Iris pigment epithelial cell (primary cell): ENCODE measurements at regions not wholly inside any gene's neighbourhood (a gene's known extent, or its start where the extent isn't known, plus 50 kb on each side); places are given as distances from the start of the nearest gene placed in this dataset.

Experiments used
- DNase-seq: peaks from one replicate; pipeline ENCODE4 v3.0.0-alpha.2; 2011; ENCODE audit warnings: low read depth

GRCh38 chr6:138577151-138577915 lies 78.0 kb upstream of the NHSL1 start:
- DNase-seq = no peak

- DNase-seq = no peak
Measured at GRCh38 chr6:138580040-138580439, 80.7 kb upstream of the NHSL1 start.

DNA sequence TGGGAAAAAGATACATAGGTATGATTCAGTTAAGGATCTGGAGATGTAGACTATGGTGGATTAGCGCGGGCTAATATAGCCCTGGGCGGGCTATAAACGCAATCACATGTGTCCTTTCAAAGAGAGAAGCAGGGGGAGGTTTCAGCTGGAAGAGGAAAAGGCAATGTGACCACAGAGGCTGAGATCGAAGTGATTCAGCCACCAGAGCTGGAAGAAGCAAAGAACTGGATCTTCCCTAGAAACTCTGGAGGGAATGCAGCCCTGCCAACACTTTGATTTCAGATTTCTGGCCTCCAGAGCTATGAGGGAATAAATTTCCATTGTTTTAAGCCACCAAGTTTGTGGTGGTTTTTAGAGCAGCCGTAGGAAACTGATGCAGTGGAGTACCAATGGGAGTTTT lies 81.5 kb upstream of the NHSL1 start:
- no peak for DNase-seq

GRCh38 chr6:138582573-138582972 lies 83.3 kb upstream of the NHSL1 start:
- DNase-seq = no peak

DNA sequence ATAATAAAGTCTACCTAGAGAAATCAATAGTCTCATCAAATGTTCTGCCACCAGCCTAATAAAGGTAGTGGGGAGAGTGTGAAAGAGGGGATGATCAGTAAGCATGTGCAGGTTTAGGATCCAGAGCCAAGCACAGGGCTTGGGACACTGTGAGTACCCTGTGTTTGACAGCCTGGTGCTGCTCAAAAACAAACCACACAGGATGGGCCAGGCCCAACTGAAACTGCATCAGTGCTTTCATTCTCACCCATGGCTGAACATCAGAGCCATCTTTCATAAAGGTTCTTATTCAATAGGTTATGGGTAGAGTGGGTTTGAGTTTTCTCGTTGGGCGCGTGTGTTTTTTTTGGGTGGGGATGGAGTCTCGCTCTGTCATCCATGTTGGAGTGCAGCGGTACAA lies 87.3 kb upstream of the NHSL1 start:
- no peak for DNase-seq

DNA sequence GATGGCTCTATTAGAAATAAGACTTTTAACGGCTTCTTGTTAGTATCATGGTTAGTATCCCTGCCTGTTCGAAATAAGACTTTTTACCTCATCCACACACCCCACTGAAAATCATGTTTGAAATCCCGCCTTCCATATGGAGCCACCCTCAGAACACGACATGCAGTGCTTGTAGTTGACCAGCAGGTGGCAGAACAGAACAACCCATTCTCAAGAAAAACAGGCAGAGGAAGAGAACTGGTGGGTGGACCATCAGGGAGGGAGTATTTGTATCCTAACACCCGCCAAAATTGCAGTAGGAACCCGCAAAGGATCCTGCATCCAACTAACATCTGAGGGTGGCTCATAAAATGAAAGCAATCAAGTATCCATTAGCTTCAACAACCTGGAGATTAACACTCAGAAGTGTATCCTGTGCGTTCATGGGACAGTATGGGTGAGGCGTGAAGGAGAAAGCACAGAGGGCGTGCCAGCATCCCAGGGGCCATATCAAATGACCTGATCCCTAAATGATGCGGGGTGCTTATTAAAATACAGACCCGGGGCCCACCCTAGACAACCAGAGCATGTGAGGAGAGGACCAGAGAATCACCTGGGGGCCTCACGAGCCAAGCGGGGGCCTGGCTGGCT lies 89.6 kb upstream of the NHSL1 start:
- peak; percentile 73 for DNase-seq

- peak; percentile 67 for DNase-seq
Measured at GRCh38 chr6:138590796-138591709, 91.8 kb upstream of the NHSL1 start.

DNA sequence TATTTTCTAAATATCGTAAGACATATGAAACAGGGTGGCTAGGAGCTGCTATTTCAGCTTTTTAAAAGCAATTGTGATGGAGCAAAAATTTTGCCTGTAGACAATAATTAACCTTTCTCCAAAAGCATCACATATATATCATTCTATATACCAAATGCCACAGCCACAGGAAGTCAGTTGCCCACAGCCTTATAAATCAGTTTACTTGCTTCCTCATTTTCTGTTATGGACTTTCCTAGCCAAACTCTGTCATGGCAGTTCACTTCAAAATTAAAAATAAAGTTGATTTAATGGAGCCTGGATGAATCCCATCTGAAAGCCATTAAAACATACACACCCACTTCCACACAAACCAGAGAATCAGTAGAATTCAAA lies 93.4 kb upstream of the NHSL1 start:
- DNase-seq = no peak

DNA sequence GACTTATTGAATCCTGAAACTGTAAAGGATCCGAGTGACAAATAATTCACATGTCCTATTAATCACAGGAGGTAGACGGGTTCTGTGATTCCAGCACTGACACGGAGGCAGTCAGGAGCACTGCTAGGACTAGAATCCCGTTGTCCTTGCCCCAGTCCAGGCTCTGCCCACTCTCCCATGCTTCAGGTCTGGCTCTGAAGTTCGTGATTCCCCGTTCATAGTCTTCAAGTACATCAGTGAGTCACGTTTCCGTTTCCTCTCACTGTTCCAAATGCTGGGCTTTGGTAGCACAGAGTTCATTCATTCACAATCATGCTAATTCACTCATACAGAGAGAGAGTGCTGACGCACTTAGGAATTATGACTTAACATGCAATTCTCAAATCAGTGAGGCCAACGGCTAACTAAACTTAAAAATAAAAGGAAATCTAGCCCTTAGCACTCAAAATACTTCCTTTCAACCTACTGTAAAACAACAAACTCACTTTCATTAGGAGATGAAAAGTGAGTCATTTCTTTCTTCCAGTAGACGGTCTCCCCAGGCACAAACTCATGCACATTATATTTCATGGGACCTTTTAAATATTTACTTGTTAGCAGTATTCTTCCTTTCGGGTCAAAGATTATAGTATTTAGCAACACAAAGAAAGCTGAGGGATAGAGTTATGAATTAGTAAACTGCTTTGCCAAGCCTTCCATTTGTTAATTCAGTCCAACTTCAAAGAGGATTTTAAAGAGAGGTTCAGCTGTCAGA lies 94.0 kb upstream of the NHSL1 start:
- peak; percentile 99 for DNase-seq

DNA sequence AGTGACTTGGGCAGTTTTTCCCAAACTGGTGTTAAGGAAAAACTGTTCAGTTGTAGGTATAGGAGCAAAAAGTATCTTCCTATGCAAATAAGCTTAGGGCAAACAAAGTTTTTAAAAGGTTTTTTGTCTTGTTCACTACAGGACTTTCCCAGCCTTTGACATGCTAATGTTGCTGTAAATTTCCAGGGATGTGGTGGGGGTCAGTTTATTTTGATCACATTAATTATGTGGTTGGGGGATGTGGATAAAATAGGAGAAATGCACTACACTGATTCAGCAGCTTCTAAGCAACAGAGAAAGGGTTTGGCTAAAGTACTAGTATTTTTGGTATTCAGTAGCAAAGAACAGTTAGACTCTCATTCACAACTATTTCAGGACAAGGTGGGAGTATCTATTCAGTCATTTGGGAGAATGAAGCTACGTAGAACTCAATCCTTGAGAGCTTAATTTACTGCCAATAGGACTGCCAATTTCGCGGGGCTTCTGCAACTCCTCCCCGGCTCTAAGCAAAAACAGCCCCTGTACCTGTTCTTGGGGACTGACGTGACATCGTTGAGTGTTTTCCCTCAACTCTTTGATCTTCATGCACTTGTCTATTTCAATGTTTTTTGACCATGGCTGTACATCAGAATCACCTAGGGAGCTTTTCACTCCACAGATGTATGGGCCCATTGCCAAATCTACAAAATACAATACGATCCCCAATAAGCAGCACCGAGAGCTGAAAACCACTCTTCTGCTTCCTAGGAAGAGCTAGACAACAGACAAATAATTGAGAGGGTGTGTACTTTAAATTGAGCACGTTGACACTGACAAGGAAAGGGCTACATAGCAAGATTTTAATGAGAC lies 94.8 kb upstream of the NHSL1 start:
- DNase-seq = no peak

GRCh38 chr6:138594758-138595140 lies 95.5 kb upstream of the NHSL1 start:
- no peak for DNase-seq

DNA sequence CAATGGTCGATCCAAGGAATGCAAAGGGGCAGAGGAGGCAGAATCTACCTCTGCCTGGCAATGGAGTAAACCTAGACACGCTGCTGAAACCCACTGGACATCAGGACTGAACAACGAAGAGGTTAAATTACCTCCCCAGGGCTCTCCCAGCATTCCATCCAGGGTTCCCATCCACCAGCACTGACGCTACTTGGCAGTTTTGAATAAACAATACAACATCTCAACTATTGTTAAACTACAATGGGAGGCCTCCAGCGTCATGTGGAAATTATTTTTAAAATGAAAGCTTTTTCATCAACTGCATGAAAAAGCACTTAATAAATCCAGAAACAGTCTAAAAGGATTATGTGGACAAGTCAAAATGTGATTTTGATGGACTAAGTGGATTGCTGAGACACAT lies 96.8 kb upstream of the NHSL1 start:
- DNase-seq = no peak

GRCh38 chr6:138596591-138596990 lies 97.3 kb upstream of the NHSL1 start:
- DNase-seq = no peak

DNA sequence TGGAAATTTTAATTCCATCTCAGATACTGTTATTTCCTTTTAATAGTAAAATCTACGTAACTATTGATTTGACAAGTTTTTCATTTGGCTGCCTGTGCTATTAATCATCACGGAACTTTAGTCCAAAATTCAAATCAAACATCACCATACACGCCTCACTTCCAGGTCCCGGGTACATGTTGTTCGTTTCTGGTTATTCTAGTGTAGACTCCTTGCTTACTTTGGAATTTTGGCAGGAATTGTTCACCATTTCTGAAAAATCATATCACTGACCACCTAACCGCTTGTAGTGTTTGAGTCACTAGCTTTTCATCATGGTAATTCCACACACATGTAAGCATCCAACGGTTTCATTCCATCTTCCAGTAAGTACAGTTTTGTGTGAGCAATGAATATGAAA lies 98.0 kb upstream of the NHSL1 start:
- peak; percentile 41 for DNase-seq

GRCh38 chr6:138598562-138599173 lies 99.4 kb upstream of the NHSL1 start:
- DNase-seq = no peak

GRCh38 chr6:138600261-138600660 lies 101.0 kb upstream of the NHSL1 start:
- no peak for DNase-seq

GRCh38 chr6:138600726-138601125 lies 101.4 kb upstream of the NHSL1 start:
- DNase-seq = peak; percentile 82

GRCh38 chr6:138601128-138601527 lies 101.8 kb upstream of the NHSL1 start:
- DNase-seq = peak; percentile 77

- no peak for DNase-seq
Measured at GRCh38 chr6:138605958-138606357, 106.7 kb upstream of the NHSL1 start.
